DMS53 treated with DMSO at 0.1 percent for 48 hours (cell line): ENCODE measurements at regions not wholly inside any gene's neighbourhood (a gene's known extent, or its start where the extent isn't known, plus 50 kb on each side); places are given as distances from the start of the nearest gene placed in this dataset.
"Not testable (repeated sequence)": the region's sequence is repeated elsewhere in the genome, so short reads cannot be mapped to it uniquely, and the experiment has no call there.

ENCODE experiments used
- DNase-seq: peaks from one replicate; lab custom pipeline; 2025; ENCODE audit not compliant: unreplicated experiment; lab: John Stamatoyannopoulos, UW

DNA sequence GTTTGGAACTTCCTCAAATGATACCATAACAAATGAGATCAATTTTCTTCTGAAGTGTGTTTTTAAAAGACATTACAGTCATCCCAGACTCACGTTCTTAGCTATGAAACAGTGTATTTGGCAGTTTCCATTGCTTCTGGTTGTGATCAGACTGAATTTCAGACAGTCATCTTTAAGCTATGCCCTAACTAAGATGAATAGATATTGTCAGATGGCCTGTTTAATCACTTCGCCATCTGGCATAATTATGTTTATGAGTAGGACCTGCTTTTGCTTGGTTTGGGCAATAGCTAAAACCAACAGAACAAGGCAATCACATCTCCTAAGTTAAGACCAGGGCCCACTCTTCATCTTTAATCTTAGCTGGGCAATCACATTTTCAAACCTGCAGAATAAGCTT is 313.1 kb downstream of the SV2B start:
- DNase-seq, result no peak

DNA sequence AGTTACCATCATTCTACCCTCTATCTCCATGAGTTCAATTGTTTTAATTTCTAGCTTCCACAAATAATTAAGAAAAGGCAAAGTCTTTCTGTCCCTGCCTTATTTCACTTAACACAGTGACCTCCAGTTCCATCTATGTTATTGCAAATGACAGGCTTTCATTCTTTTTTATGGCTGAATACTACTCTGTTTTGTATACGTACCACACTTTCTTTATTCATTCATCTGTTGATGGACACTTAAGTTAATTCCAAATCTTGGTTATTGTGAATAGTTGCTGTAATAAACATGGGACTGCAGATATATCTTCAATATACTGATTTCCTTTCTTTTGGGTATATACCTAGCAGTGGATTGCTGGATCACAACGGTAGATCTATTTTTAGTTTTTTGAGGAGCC is 314.1 kb downstream of the SV2B start:
- DNase-seq, result no peak

DNA sequence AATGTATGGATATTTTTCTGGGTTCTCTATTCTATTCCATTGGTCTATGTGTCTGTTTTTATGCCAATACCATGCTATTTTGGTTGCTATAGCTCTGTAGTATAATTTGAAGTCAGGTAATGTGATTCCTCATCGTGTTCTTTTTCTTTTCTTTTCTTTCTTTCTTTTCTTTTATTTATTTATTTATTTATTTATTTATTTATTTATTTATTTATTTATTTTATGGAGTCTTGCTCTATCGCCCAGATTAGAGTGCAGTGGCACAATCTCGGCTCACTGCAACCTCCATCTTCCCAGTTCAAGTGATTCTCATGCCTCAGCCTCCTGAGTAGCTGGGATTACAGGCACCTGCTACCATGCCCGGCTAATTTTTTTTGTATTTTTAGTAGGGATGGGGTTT is 315.2 kb downstream of the SV2B start:
- DNase-seq, result not testable (repeated sequence)

DNA sequence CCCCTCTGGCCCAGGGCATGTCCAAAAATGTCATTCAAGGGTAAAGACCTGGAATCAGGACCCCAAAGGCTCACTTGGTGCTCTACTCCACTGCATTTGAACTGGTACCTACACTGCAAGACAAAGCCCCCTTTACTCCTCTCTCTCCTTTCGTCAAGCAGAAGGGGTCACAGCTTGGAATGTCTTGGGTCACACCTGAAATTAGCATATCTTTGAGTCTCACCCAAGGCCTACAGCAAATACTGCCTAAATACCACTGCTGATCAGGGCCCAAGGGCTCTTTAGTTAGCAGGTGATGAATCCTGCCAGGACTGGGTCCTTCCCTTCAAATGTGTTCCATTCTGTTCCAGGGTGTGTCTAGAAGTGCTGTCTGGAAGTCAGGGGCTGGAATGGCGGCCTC is 320.6 kb downstream of the SV2B start:
- no peak for DNase-seq

DNA sequence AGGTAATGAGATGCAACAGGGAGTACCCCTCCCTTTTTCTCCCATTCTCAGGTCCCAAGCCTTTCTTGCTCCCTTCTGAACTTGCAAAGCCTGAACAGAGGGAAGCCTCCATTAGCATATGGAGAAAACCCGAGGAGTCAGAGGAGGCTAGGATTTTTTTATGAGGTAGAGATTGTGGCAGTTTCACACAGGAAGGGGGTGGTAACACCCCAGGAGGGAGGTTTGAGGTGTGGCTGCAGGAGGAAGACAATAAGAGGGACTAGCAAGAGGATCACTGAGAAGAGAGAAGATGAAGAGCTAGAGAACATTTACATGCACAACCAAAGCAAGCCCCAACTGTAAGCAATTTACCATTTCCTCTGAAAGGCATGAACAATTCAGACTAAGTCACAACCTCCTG is 322.7 kb downstream of the SV2B start:
- DNase-seq, result no peak

DNA sequence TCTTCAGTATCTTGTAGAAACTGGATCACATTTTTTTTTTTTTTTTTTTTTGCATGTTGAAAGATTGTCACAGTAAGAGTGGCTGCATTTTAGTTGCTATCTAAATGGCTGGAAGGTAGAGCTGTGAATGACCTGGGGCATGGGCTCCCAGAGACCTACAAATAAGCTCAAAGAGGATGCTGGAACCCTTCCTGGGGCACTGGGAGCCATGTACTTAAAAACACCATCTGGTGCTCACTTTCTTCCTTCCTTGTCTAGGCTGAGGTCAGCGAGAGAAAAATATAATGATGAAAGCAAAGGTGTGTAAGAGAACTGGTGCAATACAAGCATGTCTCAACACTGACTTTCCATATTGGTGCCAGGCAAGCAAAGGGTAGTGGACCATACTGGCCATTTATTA is 323.9 kb downstream of the SV2B start:
- DNase-seq, result no peak

DNA sequence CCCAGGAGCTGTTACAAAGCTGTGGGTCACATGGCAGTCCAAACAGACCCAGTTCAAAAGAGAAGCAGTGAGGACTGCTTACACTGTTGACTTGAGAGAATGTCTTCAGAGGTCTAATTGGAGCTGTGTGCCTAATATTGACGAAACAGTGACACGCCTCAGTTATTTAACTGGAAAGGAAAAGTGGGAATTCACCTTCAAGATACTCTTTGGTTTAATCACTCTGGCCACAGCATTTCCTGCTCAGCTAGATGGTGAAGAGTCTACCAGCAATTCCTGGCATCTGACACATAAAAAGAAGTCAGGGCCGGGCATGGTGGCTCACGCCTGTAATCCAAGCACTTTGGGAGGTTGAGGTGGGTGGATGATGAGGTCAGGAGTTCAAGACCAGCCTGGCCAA is 326.4 kb downstream of the SV2B start:
- no peak for DNase-seq

DNA sequence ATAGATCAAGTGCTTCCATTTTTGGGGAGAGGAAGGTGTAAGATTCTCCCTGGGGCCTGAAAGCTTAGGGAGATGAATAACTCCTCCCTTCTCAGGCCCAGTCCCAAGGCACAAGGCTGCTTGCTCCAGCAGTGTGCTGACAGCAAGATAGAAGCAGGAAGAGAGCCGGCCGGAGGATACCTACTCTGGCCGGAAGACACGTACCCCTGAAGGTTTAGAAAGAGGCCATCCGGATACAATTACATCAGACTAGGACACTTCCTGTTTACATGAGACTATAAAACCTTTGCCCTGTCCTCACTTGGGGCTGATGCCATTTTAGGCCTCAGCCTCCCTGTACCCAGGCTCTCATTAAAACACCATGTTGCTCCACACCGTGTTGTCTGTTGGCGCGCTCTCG is 329.9 kb downstream of the SV2B start:
- no peak for DNase-seq

DNA sequence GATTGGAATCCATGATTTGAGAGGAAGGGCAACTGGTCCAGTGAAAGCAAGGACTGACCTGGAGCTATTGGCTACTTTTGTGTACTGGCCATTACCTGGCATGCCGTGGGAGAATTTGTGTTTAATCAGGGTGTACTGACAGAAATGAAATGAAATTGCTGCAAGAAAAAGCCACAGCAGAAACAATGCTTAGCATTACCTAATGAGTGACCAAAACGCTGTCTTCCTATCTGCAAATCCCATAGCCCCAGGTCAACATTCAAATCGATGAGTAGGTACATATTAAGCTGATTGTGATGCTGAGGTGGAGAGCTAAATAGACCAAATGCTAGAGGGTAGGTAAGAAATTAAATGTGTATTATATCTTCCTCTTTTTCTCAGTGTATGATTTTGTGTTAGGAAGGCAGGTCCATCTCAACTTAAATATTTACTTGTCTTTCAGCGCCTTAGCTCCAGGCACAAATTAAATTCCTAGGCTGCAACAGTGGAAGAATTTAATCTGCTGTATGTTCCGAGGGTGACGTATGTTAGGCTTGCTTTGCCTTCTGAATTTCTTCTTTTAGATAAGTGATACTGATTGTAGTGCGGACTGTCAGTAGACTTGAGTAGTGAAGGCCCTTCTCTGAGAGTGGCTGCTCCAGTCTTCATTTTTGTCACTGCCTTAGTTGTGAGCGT is 331.1 kb downstream of the SV2B start:
- no peak for DNase-seq

DNA sequence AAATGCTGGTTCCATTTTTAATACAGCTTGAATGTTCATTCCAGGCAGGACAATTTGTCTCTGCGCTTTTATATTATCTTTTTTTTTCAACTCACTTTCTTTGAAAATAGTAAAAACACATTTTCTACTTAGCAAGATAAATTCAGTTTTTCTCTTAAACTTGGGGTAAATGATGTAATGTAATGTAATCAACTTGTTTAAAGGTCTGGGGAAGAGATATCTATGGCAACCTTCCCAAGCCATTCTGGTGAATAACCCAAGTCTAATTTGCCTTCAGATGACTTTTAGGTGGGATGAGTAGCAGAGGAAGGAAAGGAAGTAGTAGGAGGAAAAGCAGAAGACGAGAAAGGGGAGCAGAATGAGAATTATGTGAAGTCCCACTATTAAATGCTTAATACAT is 335.1 kb downstream of the SV2B start:
- no peak for DNase-seq

DNA sequence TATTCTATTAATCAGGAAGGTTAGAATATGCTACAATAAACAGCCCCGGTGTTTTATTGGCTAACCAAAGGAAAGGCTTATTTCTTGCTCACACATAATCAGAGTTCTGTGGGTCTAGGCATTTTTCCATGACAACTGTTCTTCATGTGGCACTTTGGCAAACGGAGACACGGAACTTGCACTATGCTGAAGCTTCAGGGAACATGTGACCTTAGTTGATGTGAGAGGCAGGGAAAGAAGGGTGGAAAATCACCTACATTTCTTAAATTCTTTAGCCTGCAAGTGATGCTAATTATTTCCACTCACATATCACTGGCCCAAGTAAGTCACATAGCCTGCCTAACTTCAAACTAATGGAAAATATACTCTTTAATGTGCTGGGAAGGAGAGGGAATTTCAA is 344.6 kb downstream of the SV2B start:
- no peak for DNase-seq

DNA sequence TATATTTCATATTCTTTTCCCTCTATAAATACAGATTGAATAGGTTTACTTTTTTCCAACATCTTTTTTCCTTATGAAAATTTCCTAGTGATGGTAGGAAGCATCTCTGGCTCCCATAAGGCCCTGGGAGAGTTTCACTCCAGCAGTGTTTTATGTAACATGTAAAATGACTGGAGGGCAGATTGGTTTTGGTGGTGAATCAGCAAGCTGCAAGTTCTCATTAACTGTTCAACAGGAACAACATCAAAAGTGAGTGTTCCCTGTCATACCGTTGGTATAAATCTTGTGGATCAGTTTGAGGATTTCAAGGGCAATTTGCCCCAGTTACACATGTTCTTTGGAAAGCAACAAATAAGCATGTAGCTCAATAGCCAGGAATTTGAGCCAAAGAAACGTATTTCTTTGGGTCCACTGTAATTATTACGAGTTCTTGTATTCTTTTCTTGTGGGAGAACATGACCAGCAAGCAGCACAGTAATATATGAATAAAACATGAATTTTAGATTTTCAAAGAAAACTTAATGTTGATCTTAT is 345.7 kb downstream of the SV2B start:
- DNase-seq, result no peak

DNA sequence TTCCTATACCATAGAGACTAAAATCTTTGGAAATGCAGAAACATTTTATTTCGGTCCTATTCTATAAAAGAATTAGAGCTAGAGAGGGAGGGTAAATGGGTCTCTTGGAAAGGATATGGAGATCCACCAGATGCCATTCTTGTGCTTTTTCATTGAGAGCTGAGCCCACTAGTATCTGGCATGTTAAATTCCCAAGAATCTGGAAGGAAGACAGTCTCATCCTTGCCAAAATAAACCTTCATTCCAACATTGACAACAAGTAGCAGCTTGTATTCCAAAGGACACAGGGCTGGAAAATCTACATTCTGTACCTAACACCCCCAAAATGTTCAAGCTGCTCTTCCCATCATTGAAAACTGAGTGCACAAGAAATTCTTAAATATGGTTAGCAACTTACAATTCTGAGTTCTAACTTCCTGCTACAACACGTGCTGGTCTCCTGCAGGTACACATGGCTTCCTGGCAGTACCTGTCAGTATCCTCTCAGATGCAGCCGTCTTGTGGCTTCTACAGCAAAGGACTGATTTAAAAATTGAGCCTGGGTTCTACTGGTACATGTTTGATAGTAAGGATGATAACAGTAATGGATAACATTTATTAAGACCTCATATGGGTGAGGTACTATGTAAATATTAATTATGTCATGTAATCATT is 348.1 kb downstream of the SV2B start:
- DNase-seq, result no peak

DNA sequence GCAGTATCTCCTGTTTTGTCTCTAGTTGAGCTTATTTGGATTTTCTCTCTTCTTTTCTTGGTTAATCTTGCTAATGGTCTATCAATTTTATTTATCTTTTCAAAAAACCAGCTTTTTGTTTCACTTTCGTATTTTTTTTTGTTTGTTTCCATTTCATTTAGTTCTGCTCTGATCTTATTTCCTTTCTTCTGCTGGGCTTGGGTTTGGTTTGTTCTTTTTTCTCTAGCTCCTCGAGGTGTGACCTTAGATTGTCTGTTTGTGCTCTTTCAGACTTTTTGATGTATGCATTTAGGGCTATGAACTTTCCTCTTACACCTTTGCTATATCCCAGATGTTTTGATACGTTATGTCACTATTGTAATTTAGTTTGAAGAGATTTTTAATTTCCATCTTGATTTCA is 353.3 kb downstream of the SV2B start:
- DNase-seq, result not testable (repeated sequence)

DNA sequence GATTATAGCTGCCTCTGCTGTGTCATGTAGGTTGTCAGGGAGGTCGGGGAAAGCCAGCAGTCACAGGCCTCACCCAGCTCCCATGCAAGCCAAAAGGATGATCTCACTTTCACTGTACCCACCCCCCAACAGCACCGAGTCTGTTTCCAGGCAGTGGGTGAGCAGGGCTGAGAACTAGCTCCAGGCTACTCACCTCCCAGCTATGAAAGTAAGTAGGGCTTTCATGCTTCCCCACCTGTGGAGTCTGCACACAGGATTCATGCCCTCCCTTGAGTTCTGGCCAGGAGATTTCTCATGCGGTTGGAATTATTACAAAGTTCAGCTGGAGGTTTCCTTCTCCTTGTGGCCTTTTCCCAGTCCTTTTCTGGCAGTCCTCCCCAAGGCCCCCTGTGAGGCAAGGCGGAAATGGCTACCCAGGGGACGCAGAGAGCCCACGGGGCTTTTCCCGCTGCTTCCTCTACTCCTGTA is 356.2 kb downstream of the SV2B start:
- no peak for DNase-seq

DNA sequence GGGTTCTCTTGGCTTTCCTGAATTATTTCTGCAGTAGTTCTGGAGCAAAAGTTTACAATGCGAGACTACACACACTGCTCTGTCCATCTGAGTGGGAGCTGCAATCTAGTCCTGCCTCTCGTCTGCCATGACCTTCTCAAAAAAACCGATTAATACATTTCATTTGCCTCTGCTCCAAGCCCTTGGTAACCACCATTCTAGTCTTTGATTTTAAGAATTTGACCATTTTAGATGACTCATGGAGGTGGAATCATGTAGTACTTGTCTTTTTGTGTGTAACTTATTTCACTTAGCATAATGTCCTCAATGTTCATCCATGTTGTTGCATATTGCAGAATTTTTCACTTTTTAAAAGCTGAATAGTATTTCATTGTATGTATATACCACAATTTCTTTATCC is 356.9 kb downstream of the SV2B start:
- no peak for DNase-seq

DNA sequence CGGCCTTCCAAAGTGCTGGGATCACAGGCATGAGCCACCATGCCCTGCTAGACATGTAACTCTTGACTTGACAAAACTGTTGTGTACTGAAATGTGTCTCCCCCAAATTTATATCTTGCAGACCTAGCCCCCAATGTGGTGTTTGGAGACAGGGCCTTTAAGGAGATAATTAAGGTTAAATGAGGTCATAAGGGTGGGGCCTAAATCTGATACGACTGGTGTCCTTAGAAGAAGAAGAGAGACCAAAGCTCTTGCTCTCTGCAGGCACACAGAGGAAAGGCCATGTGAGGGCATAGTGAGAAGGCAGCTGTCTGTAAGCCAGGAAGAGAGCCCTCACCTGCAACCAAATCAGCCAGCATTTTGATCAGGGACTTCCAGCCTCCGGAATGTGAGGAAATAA is 361.3 kb downstream of the SV2B start:
- DNase-seq, result no peak

DNA sequence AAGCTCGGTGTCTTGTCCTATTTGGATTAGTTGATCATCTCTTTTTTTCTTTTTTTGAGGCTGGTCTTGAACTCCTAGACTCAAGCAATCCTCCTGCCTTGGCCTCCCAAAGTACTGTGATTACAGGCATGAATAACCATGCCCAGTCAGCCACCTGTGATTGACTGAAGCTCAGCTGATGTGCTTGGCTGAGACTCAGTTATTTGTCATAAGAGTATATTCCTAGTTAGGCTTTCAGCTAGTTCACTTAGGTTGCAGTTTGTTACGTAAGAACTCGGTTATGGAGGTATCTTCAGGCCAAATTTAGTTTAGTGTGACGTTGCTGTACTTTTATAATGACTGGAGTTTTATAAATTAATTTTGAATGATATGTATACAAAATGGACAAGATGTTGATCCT is 365.0 kb downstream of the SV2B start:
- no peak for DNase-seq

DNA sequence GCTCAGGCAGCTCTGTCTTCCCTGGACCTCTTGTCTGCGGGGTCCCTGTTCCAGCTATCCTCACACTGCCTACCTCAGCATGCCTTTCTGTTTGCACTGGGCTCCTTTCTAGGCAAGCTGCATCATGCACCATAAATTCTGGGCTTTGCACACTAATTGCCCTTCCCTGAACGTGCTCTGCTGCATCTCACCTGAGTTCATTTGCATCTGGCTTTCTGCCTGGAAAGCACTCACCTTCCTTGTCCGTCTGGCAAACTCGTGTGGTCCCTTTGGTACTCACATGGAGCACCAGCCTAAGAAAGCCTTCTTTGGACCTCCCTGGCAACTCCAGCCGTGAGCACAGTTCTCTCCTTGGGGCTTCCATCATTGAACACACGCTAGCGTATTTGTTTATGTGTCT is 365.6 kb downstream of the SV2B start:
- DNase-seq, result no peak

DNA sequence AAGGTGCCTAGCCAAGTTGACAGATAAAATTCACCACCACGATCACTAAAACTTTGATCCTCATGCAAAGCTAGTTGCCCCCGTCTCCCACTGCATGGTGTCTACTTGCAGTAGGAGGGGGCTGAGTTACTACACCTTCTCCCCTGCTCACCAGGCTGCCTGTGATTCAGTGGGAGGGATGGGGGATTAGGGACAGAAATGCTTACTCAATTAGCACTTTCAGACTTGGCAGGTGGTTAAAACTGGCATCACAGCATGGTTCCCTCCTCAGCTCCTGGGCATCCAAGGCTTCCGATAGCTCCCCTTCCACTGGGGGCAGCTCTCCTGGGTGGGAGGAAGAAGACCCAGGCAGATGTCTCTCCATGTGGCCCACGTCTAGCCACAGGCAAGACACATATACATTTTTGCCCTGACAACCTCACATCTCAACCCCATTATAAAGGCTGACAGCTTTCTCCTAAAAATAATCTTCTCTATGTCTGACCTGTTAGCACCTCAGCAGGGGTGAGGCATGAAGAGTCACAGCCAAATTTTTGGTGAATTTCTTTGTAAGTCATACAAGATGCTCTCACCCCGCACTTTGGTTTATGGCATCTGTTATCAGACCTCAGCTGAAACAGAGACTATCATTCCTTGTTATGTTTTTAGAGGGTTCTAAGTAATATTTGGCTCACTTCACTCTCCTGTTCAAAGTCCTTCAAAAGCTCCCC is 369.0 kb downstream of the SV2B start:
- no peak for DNase-seq

DNA sequence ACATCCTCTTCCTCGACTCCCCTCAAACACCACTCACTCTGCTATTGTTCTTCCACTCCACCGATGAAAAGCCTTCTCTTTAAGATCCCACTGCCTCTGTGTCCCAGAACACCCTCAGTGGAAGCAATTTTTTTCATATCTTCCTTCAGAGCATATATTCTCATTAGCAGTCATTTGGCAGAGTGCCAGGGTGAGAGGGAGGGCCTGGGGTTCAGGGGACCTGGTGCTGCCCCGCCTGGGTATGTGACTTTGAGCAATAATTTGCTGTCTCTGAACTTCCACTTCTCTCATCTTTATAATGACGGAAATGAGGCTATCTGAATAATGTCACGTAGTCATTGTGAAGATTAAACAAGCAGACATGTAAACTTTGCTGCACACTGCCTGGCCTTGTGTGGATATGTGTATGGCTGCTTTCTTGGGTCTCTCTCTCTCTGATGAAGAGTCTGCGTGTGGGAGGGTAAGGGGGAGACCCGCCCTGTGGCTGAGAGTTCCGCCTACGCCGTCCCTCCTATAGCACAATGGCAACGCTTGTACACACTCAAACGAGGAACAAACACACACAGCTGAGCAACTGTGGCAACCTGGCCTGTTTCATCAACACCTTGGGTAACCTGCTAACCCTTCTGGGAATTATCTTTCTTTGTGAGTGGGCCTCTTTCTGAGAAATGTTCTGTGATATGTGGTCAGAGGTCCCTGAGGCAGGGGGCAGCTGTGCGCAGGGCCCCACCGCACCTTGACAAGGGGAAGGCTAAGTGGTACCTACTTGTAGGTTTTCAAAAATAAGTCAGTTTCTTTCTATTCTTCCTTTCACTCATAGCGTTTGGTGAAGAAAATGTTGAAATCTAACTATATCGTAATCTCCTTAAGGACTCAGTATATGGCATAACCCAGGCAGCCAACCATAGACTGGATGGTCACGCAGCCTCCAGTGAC is 369.8 kb downstream of the SV2B start:
- no peak for DNase-seq
